PFSK-1 (cell line): ENCODE measurements at regions not wholly inside any gene's neighbourhood (a gene's known extent, or its start where the extent isn't known, plus 50 kb on each side); places are given as distances from the start of the nearest gene placed in this dataset.

ENCODE experiments used
- POLR2AphosphoS5 ChIP-seq: IDR thresholded peaks from 2 replicates; pipeline ENCODE4 v1.6.1; 2012; ENCODE audit warnings: low read depth, mild to moderate bottlenecking, control low read depth, low read length, moderate library complexity
- SIN3A ChIP-seq: IDR thresholded peaks from 2 replicates; pipeline ENCODE4 v1.6.1; 2012; ENCODE audit warnings: mild to moderate bottlenecking, low read length, moderate library complexity, borderline replicate concordance; ENCODE audit not compliant: insufficient read depth

- TF ChIP-seq POLR2AphosphoS5 (no peak), SIN3A (no peak)
Measured at GRCh38 chr6:140026546-140026945, 652.1 kb upstream of the CITED2 start.
